ENCODE measurements at regions not wholly inside any gene's neighbourhood (a gene's known extent, or its start where the extent isn't known, plus 50 kb on each side); places are given as distances from the start of the nearest gene placed in this dataset.

DNA sequence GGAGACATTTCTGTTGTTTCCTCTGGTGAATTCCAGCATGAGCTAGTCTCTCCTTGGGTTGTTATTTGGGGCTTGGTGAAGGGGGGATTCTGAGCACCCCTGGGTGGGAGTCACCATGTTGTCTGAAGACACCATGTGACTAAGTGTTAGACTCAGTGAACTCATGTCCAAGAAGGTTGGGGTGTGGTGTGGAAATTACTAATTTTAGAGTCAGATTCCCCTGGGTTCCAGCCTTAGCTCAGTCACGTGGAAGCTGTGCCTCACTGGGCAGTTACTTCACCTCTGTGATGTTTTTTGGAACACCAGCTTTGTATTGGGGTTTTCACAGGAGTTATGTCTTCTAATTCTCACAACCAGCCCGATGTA is 171.5 kb downstream of the RPLP1 start:
- no peak for DNase-seq (ENCODE audit: low read depth in 2 of 3, low spot score in 2 of 3)

GRCh38 chr15:69624816-69625215 is 172.2 kb downstream of the RPLP1 start:
- no peak for DNase-seq (ENCODE audit: low read depth in 2 of 3, low spot score in 2 of 3)

DNA sequence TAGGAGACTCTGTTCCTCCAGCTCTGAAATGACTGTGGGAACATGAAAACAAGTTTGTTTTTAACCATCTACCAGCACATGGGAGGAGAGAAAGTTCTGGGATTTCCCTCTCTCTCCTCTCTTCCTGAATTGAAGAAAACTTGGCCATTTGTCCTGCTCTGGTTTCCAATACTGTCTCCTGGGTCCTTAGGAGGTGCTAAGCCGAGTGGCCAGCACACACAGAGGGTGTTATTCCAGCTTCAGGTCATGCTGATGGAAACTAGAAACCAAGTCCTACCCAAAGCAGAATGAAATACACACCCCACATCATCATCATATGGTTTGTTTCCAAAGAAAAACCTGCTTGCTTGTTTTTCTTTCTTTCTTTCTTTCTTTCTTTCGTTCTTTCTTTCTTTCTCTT is 172.7 kb downstream of the RPLP1 start:
- no peak for DNase-seq (ENCODE audit: low read depth in 2 of 3, low spot score in 2 of 3)

GRCh38 chr15:69626095-69627066 is 173.8 kb downstream of the RPLP1 start:
- DNase-seq (ENCODE audit: low read depth in 2 of 3, low spot score in 2 of 3): no peak

GRCh38 chr15:69627548-69628158 is 175.0 kb downstream of the RPLP1 start:
- DNase-seq (ENCODE audit: low read depth in 2 of 3, low spot score in 2 of 3): no peak

DNA sequence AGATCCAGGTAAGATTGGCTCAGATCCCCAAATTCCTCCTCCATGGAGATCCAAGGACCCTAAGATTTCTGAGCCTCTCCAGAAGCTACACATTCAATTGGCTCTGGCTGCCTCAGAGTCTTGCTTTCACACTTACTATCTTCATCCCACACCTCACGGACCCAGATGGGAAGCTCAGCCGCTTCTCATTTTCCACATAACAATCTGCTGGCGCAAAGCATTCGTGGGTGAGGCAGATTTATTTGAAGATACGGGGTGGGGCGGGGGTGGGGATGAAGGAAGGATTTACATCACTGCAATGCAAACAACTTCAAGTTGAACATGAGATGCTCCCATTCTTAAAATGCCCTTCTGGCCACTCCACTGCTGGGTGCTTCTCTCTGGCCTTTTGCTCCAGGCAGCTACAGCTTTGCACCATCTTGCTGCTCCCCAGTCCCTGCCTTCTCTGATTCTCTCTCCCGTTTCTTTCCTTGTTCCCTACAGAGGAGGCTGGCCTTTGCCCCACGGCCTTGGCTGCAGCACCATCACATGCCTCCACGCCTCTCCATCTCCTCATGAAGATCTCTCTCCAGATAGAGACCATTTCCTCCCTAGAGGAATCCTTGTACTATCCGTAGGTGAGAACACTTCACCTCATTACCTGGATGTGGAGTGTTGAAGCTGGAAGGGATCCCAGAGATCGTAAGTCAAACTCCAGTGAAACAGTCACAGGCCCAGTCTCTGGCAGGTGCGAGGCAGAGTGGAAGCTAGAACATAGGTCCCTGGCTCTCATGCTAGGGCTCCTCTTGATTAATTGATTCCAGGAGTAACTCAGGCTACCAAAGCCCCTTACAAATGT is 175.9 kb downstream of the RPLP1 start:
- no peak for DNase-seq (ENCODE audit: low read depth in 2 of 3, low spot score in 2 of 3)

- peak in 1 of 3 experiments; percentile 29 for DNase-seq (ENCODE audit: low read depth in 2 of 3, low spot score in 2 of 3)
These were observed 177.1 kb downstream of the RPLP1 start for GRCh38 chr15:69629631-69630161.

GRCh38 chr15:69631005-69631404 is 178.4 kb downstream of the RPLP1 start:
- DNase-seq (ENCODE audit: low read depth in 2 of 3, low spot score in 2 of 3): no peak

GRCh38 chr15:69631978-69632377 is 179.4 kb downstream of the RPLP1 start:
- DNase-seq (ENCODE audit: low read depth in 2 of 3, low spot score in 2 of 3): no peak

- no peak for DNase-seq (ENCODE audit: low read depth in 2 of 3, low spot score in 2 of 3)
These were observed 182.2 kb downstream of the RPLP1 start for GRCh38 chr15:69634860-69635259.

DNA sequence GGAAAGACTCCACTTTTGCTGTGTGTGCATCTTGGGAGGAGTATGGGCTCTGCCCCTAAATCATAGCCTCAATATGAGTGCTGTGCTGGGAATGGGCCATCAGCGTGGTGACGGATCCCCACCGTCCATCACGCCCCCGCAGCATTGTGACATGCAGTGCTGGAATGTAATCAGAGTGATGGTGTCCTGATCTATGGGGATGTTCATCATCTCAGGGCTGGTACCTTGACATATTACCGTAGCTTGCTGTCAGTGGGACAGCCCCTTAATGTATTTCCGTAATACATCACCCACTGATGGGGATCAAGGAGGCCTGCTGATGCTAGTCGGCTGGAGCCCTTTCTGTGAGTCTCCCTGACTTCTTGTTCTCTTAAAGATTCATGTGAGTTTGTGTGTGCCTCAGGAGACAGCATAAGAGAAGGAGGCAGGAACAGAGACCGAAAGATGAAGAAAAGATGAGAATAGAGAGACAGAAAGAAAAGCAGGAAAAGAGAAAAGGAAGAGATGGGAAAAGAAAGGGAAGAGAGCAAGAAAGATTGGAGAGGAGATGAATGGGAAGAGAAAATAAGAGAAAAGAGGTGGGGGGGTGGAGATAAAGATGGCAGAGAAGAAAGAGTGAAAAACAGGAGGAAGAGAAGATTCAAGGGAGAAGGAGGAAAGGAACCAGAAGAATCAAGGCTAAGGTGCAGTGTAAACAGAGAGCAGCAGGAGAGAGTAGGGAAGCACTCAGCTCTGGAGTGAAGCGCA is 183.7 kb downstream of the RPLP1 start:
- no peak for DNase-seq (ENCODE audit: low read depth in 2 of 3, low spot score in 2 of 3)

- DNase-seq (ENCODE audit: low read depth in 2 of 3, low spot score in 2 of 3): no peak
These were observed 185.2 kb downstream of the RPLP1 start for GRCh38 chr15:69637818-69638217.

DNA sequence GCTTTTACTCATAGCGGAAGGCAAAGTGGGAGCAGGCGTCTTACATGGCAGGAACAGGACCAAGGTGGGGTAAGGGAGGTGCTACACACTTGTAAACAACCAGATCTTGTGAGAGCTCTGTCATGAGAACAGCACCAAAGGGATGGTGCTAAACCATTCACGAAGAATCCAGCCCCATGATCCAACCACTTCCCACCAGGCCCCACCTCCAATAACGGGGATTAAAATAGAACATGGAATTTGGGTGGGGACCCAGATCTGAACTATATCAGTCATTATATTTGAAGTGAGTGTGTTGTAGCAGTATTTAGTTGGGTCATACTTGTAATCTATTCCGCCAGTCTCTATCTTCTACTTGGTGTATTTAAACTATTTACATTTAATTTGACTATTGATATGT is 190.9 kb downstream of the RPLP1 start:
- no peak for DNase-seq (ENCODE audit: low read depth in 2 of 3, low spot score in 2 of 3)

DNA sequence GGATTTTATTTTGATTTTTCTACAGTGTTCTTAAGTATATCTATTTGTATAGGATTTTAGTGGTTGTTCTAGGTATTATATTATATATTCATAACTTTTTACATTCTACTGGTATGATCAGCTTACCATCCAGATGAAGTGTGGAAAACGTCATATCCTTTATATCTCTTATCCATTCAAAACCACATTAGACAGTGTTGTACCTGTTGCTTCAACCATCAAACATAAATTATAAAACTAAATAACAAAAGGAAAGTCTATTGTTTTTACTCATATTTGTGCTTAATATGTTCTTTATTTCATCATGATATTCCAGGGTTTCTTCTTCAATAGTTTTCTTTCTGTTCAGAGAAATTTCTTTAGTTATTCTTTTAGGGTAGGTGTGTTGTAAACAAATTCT is 191.4 kb downstream of the RPLP1 start:
- no peak for DNase-seq (ENCODE audit: low read depth in 2 of 3, low spot score in 2 of 3)

DNA sequence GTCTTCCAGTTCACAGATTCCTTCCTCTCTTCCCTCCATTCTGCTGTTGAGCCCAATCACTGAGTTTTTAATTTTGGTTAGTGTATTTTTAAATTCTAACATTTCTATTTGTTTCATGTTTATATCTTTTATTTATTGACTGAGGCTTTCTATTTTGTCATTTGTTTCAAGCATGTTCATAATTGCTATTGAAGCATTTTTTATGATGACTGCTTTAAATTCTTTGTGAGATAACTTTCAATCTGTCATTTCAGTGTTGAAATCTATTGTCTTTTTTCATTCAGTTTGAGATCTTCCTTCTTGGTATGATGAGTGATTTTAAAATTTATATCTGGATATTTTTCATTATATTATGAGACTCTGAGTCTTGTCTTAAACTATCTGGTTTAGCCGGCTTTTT is 192.3 kb downstream of the RPLP1 start:
- no peak for DNase-seq (ENCODE audit: low read depth in 2 of 3, low spot score in 2 of 3)

DNA sequence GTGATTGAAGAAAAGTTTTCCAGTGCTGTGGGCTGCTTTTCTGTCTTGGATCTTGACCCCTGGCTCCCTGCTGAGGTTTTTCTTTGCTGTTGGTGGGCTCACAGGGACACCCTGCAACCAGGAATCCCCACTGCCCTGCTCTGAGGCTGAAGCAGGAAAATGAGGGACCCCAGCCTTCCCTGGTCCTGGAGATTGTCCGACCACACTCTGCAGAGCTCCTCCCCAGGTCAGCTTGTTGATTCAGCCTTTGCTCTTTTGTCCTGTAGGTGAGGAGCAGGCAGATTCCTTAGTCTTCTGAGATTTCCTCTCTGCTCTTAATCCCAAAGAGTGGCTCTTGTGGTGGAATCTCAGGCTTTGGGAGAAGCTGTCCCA is 194.5 kb downstream of the RPLP1 start:
- DNase-seq (ENCODE audit: low read depth in 2 of 3, low spot score in 2 of 3): no peak

DNA sequence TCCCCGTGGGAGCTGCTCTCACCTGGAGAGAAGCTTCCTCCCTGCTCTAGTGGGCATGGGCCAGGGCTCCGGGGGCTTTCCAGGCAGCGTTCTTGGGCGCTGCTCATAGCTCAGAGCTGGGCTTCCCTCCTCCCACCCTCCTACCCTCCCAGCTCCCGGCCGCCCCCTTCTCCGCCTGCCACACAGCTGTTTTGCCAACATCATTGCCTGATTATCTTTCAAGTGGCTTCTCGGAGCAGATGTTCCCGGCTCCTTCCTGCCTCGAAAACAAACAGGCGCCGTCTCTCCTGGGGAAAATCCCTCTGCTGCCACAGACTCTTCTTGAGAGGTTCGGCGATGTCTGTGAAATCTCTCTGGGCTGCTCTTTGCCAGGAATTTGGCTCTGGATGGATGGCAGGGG is 195.6 kb downstream of the RPLP1 start:
- no peak for DNase-seq (ENCODE audit: low read depth in 2 of 3, low spot score in 2 of 3)

- DNase-seq (ENCODE audit: low read depth in 2 of 3, low spot score in 2 of 3): no peak
These were observed 196.4 kb downstream of the RPLP1 start for GRCh38 chr15:69648775-69649735.

GRCh38 chr15:69652293-69652692 is 199.7 kb downstream of the RPLP1 start:
- no peak for DNase-seq (ENCODE audit: low read depth in 2 of 3, low spot score in 2 of 3)
